ENCODE measurements at regions not wholly inside any gene's neighbourhood (a gene's known extent, or its start where the extent isn't known, plus 50 kb on each side); places are given as distances from the start of the nearest gene placed in this dataset.
A peak's percentile ranks its signal among the peaks of the same experiment; 100 is the strongest.
"Not testable (repeated sequence)": the region's sequence is repeated elsewhere in the genome, so short reads cannot be mapped to it uniquely, and the experiment has no call there.

GRCh38 chr11:123318623-123319022 lies 111.4 kb upstream of the GRAMD1B start:
- intact Hi-C loops (cut with DNase I): no loop called here

GRCh38 chr11:123318132-123318531 lies 111.9 kb upstream of the GRAMD1B start:
- H3K9me3 ChIP-seq (replicated peaks in 1 of 3); DNase-seq; H3K36me3 ChIP-seq (replicated peaks in 1 of 2); H3K4me1 ChIP-seq (replicated peaks in 1 of 2); H3K4me3 ChIP-seq; H3K27ac ChIP-seq; intact Hi-C loops (cut with DNase I); H3K27me3 ChIP-seq: not testable (repeated sequence)

More at GRCh38 chr11:123318623-123319022, 111.4 kb upstream of the GRAMD1B start:
- TF ChIP-seq CTCF (IDR thresholded peaks at IDR 0.05) (no peak), POLR2A (IDR thresholded peaks at IDR 0.05) (no peak)
- Histone ChIP-seq H3K27me3 (no peaks in the 10 kb centered on the region), H3K4me1 (replicated peaks in 1 of 2) (no peaks in the 10 kb centered on the region), H3K4me3 (no peak overlapping the region), H3K27ac (no peak overlapping the region), H3K9me3 (replicated peaks in 1 of 3) (no peaks in the 10 kb centered on the region), H3K36me3 (replicated peaks in 1 of 2) (no peaks in the 10 kb centered on the region)
- WGBS, 4 donors: 51 to 73% (median 66%) methylated on average over 2 of the region's 2 CpGs
- no peak for DNase-seq

GRCh38 chr11:123316003-123316402 lies 114.1 kb upstream of the GRAMD1B start:
- Histone ChIP-seq H3K4me3 (no peak overlapping the region), H3K4me1 (replicated peaks in 1 of 2) (no peaks in the 10 kb centered on the region), H3K27me3 (no peaks in the 10 kb centered on the region), H3K27ac (no peak overlapping the region), H3K36me3 (replicated peaks in 1 of 2) (no peaks in the 10 kb centered on the region), H3K9me3 (replicated peaks in 1 of 3) (no peaks in the 10 kb centered on the region)
- no peak for TF ChIP-seq CTCF (IDR thresholded peaks at IDR 0.05)
- TF ChIP-seq POLR2A (IDR thresholded peaks at IDR 0.05): no peak
- intact Hi-C loops (cut with DNase I): no loop called here
- WGBS, 4 donors: 87 to 95% (median 91%) methylated on average over 6 of the region's 6 CpGs
- no peak for DNase-seq

- 68 to 73% (median 72%) methylated on average over 11 of the region's 11 CpGs for WGBS, 4 donors
- intact Hi-C loops (cut with DNase I): no loop called here
- no peaks in the 10 kb centered on the region for H3K36me3 ChIP-seq (replicated peaks in 1 of 2)
- no peaks in the 10 kb centered on the region for H3K9me3 ChIP-seq (replicated peaks in 1 of 3)
- DNase-seq: peak in 4 of 7 donors; percentile 21 to 68 (median 42)
- H3K4me1 ChIP-seq (replicated peaks in 1 of 2): no peaks in the 10 kb centered on the region
- no peak overlapping the region for H3K27ac ChIP-seq
- no peak overlapping the region for H3K4me3 ChIP-seq
- no peaks in the 10 kb centered on the region for H3K27me3 ChIP-seq
- TF ChIP-seq POLR2A (IDR thresholded peaks at IDR 0.05): no peak
- no peak for TF ChIP-seq CTCF (IDR thresholded peaks at IDR 0.05)
These were observed 115.1 kb upstream of the GRAMD1B start for GRCh38 chr11:123314972-123315371.

- DNase-seq: no peak
These were observed 116.8 kb upstream of the GRAMD1B start for GRCh38 chr11:123313262-123313661.

More at GRCh38 chr11:123313262-123313661, 116.8 kb upstream of the GRAMD1B start:
- Histone ChIP-seq H3K4me3 (no peak overlapping the region), H3K4me1 (replicated peaks in 1 of 2) (peaks cover under 1 to 3% of the 10 kb centered on the region in 2 donors), H3K9me3 (replicated peaks in 1 of 3) (no peaks in the 10 kb centered on the region), H3K27ac (no peak overlapping the region), H3K36me3 (replicated peaks in 1 of 2) (no peaks in the 10 kb centered on the region), H3K27me3 (no peaks in the 10 kb centered on the region)
- no peak for TF ChIP-seq POLR2A (IDR thresholded peaks at IDR 0.05)
- intact Hi-C loops (cut with DNase I): no loop called here
- 91 to 96% (median 94%) methylated on average over 5 of the region's 5 CpGs for WGBS, 4 donors

All from adrenal gland (tissue), 9 donors.